ENCODE measurements at regions not wholly inside any gene's neighbourhood (a gene's known extent, or its start where the extent isn't known, plus 50 kb on each side); places are given as distances from the start of the nearest gene placed in this dataset.

GRCh38 chr9:101849102-101849707 lies 110.8 kb upstream of the GRIN3A start:
- no peak for TF ChIP-seq CTCF (IDR thresholded peaks at IDR 0.05)
- no peak for TF ChIP-seq POLR2AphosphoS5 (IDR thresholded peaks at IDR 0.05)
- TF ChIP-seq EP300 (IDR thresholded peaks at IDR 0.05) = no peak

Measured in esophagus muscularis mucosa (tissue), 4 donors.